Nephron (organoid): ENCODE measurements at regions not wholly inside any gene's neighbourhood (a gene's known extent, or its start where the extent isn't known, plus 50 kb on each side); places are given as distances from the start of the nearest gene placed in this dataset.
"Not testable (repeated sequence)": the region's sequence is repeated elsewhere in the genome, so short reads cannot be mapped to it uniquely, and the experiment has no call there.

Source experiments
- H3K27ac Mint-ChIP-seq, 3 experiments: 2 replicates each; pipeline ENCODE4 v1.8.0; 2020; ENCODE audit warnings: mixed read lengths in 3 of 3, mild to moderate bottlenecking in 2 of 3, moderate library complexity in 1 of 3
- H3K27me3 Mint-ChIP-seq: 2 replicates; pipeline ENCODE4 v1.8.0; 2021; ENCODE audit warnings: low read depth, mild to moderate bottlenecking, moderate library complexity, mixed read lengths
- H3K36me3 Mint-ChIP-seq: 2 replicates; pipeline ENCODE4 v1.8.0; 2020; ENCODE audit warnings: low read depth, mixed read lengths
- H3K4me1 Mint-ChIP-seq: 2 replicates; pipeline ENCODE4 v1.8.0; 2020; ENCODE audit warnings: mixed read lengths
- H3K4me3 Mint-ChIP-seq, 3 experiments: 2 replicates each; pipeline ENCODE4 v1.8.0; 2020; ENCODE audit warnings: mild to moderate bottlenecking in 3 of 3, mixed read lengths in 3 of 3, moderate library complexity in 2 of 3
- H3K9me3 Mint-ChIP-seq: 2 replicates; pipeline ENCODE4 v1.8.0; 2020; ENCODE audit warnings: mixed read lengths
- CTCF ChIP-seq, 3 experiments: fragments of 200-600 bp; sonication (generic); IDR thresholded peaks; one replicate each; pipeline ENCODE4 v1.5.0; 2021; ENCODE audit warnings: antibody characterized with exemption in 3 of 3; ENCODE audit not compliant: unreplicated experiment in 3 of 3

DNA sequence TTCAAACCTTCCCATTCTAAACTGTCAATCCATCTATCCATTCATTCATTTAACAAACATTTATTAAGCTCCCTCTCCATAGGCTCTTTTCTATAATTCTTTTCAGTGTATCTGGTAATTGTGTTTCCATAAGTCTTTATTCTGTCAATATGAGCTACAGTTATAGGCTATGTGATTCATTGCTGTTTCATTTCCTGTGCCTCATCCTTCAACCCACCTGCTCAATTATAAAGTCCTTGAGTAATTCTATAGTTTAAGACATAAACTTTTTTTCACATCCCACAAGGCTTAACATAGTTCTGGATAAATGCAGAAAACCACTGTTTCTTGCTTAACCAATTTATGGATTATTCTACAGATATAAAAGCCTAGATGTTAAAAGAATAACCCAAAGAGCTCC is 84.2 kb upstream of the PIK3C3 start:
- no peak overlapping the region for H3K4me3 Mint-ChIP-seq

DNA sequence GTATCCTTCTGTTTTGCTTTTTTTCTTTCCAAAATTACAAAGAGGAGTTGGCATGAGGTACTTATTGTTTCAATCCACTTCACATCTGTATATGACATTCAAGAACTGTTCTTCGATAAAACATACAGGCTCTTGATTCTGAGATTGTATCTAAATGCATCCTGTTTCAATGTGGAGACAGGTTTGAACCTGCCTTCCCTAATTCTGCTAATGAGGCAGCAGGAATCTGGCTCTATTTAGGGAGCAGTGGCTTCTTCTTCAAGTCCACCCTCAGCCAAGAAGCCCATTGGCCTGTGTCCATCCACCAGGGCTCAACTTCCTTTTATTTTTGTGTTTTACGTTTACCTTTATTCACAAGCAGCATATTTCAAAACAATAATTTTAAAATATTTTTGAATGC is 84.8 kb upstream of the PIK3C3 start:
- Mint-ChIP-seq H3K36me3 (no peaks in the 10 kb centered on the region), H3K27me3 (no peaks in the 10 kb centered on the region), H3K9me3 (peaks cover 2% of the 10 kb centered on the region), H3K4me3 (no peak overlapping the region), H3K4me1 (peaks cover 4% of the 10 kb centered on the region), H3K27ac (no peak overlapping the region)
- no peak for TF ChIP-seq CTCF (IDR thresholded peaks at IDR 0.05; ENCODE audit: unreplicated experiment in 3 of 3)

More for the DNA sequence above, 84.2 kb upstream of the PIK3C3 start:
- Mint-ChIP-seq H3K27ac (no peak overlapping the region), H3K36me3 (no peaks in the 10 kb centered on the region), H3K4me1 (peaks cover 4% of the 10 kb centered on the region), H3K9me3 (peaks cover 2% of the 10 kb centered on the region), H3K27me3 (no peaks in the 10 kb centered on the region)
- TF ChIP-seq CTCF (IDR thresholded peaks at IDR 0.05; ENCODE audit: unreplicated experiment in 3 of 3): no peak

- not testable (repeated sequence) for H3K4me1 Mint-ChIP-seq, H3K27ac Mint-ChIP-seq, H3K4me3 Mint-ChIP-seq, H3K9me3 Mint-ChIP-seq, H3K36me3 Mint-ChIP-seq, H3K27me3 Mint-ChIP-seq
These were observed 89.2 kb upstream of the PIK3C3 start for GRCh38 chr18:41865796-41866195.

GRCh38 chr18:41864216-41864615 is 90.8 kb upstream of the PIK3C3 start:
- H3K9me3 Mint-ChIP-seq: peaks cover 2% of the 10 kb centered on the region
- H3K4me1 Mint-ChIP-seq: no peaks in the 10 kb centered on the region
- no peak overlapping the region for H3K4me3 Mint-ChIP-seq
- peaks cover 4% of the 10 kb centered on the region for H3K27me3 Mint-ChIP-seq
- H3K27ac Mint-ChIP-seq: no peak overlapping the region
- no peaks in the 10 kb centered on the region for H3K36me3 Mint-ChIP-seq
- TF ChIP-seq CTCF (IDR thresholded peaks at IDR 0.05; ENCODE audit: unreplicated experiment in 3 of 3): no peak

DNA sequence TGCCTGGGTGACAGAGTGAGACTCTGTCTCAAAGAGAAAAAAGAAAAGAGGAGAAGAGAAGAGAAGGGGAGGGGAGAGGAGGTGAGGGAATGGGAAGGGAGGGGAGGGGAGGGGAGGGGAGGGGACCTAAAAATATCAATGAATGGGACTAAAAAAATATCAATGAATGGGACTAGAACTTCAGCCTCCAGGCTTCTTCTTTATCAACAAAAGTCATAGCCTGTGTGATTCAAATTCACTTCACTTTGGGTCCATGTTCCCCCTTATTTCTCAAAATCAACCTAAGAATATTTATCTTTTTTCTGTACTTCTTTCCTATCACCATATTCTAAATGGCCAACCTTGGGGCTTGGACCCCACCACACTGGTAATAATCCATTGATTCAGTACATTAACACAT is 92.1 kb upstream of the PIK3C3 start:
- no peak for TF ChIP-seq CTCF (IDR thresholded peaks at IDR 0.05; ENCODE audit: unreplicated experiment in 3 of 3)
- no peaks in the 10 kb centered on the region for H3K36me3 Mint-ChIP-seq

DNA sequence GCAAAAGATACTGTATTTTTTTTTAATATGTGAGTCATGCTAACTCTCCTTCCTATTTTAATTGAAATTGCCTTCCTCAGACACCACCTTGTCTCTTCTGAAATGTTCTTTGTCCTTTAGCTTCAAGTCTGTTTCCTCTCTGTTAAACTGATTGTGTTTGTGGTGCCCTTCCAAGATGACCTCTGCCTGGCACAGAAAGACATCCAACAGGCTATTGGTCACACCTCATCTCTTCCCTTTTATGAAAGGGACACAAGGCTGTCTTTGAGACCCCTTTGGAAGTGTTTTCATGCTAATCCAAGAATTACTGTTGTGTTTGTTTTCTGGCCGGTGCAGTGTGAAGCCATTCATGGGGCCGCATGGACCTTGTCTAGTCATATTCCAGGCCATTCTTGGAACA is 94.0 kb upstream of the PIK3C3 start:
- H3K27ac Mint-ChIP-seq: no peak overlapping the region
- H3K4me3 Mint-ChIP-seq: no peak overlapping the region
- no peak for TF ChIP-seq CTCF (IDR thresholded peaks at IDR 0.05; ENCODE audit: unreplicated experiment in 3 of 3)
- H3K4me1 Mint-ChIP-seq: no peaks in the 10 kb centered on the region
- H3K9me3 Mint-ChIP-seq: no peaks in the 10 kb centered on the region
- H3K36me3 Mint-ChIP-seq: no peaks in the 10 kb centered on the region
- peaks cover 4% of the 10 kb centered on the region for H3K27me3 Mint-ChIP-seq

More for the DNA sequence above, 92.1 kb upstream of the PIK3C3 start:
- Mint-ChIP-seq H3K4me3 (no peak overlapping the region), H3K9me3 (peaks cover 1% of the 10 kb centered on the region), H3K27me3 (peaks cover 4% of the 10 kb centered on the region), H3K4me1 (no peaks in the 10 kb centered on the region), H3K27ac (no peak overlapping the region)
